ENCODE measurements at regions not wholly inside any gene's neighbourhood (a gene's known extent, or its start where the extent isn't known, plus 50 kb on each side); places are given as distances from the start of the nearest gene placed in this dataset.

DNA sequence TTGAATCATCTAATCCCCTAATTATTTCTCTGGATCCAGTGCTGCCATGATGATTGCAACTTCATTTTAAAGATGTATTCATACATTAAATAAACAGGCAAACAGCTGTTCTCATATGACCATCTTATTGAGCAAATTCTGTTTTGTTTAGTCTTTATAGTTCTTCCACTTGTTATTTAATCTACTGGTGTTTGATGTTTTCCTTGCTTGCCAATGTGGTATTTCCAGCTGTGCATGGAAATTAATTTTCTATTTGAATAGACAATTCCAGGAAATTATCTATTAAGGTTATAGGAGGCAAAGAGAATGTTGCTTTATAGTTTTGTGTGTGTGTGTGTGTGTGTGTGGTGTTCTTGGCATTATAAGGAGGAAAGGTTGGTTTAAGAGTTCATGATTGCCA is 167.0 kb upstream of the PRPS1L1 start:
- H3K4me3 ChIP-seq = no peak overlapping the region
- no peaks in the 10 kb centered on the region for H3K36me3 ChIP-seq
- no peak overlapping the region for H3K27ac ChIP-seq
- intact Hi-C loops (cut with DNase I; ENCODE audit: low total_unique reads) = no loop called here
- H3K27me3 ChIP-seq = no peaks in the 10 kb centered on the region
- DNase-seq = no peak
- TF ChIP-seq, protein P1, sequence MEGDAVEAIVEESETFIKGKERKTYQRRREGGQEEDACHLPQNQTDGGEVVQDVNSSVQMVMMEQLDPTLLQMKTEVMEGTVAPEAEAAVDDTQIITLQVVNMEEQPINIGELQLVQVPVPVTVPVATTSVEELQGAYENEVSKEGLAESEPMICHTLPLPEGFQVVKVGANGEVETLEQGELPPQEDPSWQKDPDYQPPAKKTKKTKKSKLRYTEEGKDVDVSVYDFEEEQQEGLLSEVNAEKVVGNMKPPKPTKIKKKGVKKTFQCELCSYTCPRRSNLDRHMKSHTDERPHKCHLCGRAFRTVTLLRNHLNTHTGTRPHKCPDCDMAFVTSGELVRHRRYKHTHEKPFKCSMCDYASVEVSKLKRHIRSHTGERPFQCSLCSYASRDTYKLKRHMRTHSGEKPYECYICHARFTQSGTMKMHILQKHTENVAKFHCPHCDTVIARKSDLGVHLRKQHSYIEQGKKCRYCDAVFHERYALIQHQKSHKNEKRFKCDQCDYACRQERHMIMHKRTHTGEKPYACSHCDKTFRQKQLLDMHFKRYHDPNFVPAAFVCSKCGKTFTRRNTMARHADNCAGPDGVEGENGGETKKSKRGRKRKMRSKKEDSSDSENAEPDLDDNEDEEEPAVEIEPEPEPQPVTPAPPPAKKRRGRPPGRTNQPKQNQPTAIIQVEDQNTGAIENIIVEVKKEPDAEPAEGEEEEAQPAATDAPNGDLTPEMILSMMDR (IDR thresholded peaks at IDR 0.05) = no peak
- H3K9me3 ChIP-seq = no peaks in the 10 kb centered on the region
- H3K4me1 ChIP-seq = no peaks in the 10 kb centered on the region

DNA sequence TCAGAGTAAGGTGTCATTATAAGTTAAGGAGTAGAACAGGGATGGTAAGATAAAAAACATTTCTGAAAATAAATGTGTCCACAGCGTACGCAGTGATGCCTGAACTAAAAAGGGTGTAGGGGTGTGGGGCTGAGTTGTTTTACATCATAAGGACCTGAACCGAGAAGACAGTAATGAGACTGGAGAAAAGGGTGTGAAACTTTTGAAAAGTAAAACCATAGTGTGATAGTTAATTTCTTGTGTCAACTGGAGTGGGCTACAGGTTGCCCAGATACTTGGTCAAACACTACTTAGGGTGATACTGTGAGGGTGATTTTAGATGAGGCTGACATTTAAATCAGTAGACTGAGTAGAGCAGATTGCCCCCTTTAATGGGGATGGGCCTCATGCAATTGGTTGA is 169.0 kb upstream of the PRPS1L1 start:
- intact Hi-C loops (cut with DNase I; ENCODE audit: low total_unique reads) = no loop called here
- TF ChIP-seq, protein P1 (IDR thresholded peaks at IDR 0.05) = no peak
- TF ChIP-seq POLR2A (IDR thresholded peaks at IDR 0.05) = no peak
- no peaks in the 10 kb centered on the region for H3K27me3 ChIP-seq
- H3K36me3 ChIP-seq = no peaks in the 10 kb centered on the region
- H3K27ac ChIP-seq = no peak overlapping the region
- H3K4me3 ChIP-seq = no peak overlapping the region
- no peak for DNase-seq
- no peaks in the 10 kb centered on the region for H3K9me3 ChIP-seq
- H3K4me1 ChIP-seq = no peaks in the 10 kb centered on the region

DNA sequence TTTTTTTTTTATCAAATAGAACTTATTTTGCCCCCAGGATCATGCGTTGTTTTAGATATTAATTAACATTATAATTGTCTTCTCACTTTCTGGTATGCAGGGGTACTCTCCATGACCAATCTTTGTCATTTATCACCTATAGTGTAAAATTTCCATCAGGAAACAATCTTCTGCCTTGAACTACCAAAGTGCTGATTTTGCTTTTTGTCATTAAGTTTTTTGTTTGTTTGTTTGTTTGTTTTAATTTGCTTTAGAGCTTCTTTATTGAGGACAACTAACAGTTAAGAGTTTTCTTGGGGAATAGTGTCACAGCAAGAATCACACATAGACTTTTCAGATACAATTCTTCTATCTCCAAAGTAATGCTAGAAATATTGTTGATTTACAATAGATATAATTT is 171.2 kb upstream of the PRPS1L1 start:
- no peak overlapping the region for H3K27ac ChIP-seq
- DNase-seq = no peak
- intact Hi-C loops (cut with DNase I; ENCODE audit: low total_unique reads) = no loop called here
- no peaks in the 10 kb centered on the region for H3K27me3 ChIP-seq
- H3K4me3 ChIP-seq = no peak overlapping the region
- no peak for TF ChIP-seq POLR2A (IDR thresholded peaks at IDR 0.05)
- TF ChIP-seq, protein P1 (IDR thresholded peaks at IDR 0.05) = no peak
- H3K36me3 ChIP-seq = no peaks in the 10 kb centered on the region
- H3K4me1 ChIP-seq = no peaks in the 10 kb centered on the region
- no peaks in the 10 kb centered on the region for H3K9me3 ChIP-seq

DNA sequence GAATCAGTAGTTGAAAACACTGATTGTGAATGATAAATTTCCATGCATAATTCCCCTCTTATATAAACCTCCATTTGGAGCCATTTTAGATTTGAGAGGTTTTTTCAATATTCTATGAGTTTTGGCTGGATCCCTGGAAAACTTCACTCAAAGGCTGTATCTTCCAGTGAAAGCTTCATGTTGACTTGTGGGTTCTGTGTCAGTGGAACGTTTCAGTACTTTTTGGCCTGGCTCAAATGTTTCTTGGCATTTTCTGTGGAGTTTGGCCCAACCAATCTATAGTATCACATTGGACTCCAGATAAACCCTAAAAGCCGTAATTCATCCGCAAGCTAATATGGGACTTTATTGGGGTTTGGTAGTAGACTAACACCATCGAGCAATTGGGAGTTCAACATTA is 172.6 kb upstream of the PRPS1L1 start:
- H3K9me3 ChIP-seq = no peaks in the 10 kb centered on the region
- H3K4me1 ChIP-seq = no peaks in the 10 kb centered on the region
- H3K27ac ChIP-seq = peak overlapping the region; percentile 56 to 64
- intact Hi-C loops (cut with DNase I; ENCODE audit: low total_unique reads) = no loop called here
- H3K27me3 ChIP-seq = no peaks in the 10 kb centered on the region
- no peaks in the 10 kb centered on the region for H3K36me3 ChIP-seq
- DNase-seq = no peak
- no peak overlapping the region for H3K4me3 ChIP-seq
- no peak for TF ChIP-seq POLR2A (IDR thresholded peaks at IDR 0.05)
- TF ChIP-seq, protein P1 (IDR thresholded peaks at IDR 0.05) = no peak

DNA sequence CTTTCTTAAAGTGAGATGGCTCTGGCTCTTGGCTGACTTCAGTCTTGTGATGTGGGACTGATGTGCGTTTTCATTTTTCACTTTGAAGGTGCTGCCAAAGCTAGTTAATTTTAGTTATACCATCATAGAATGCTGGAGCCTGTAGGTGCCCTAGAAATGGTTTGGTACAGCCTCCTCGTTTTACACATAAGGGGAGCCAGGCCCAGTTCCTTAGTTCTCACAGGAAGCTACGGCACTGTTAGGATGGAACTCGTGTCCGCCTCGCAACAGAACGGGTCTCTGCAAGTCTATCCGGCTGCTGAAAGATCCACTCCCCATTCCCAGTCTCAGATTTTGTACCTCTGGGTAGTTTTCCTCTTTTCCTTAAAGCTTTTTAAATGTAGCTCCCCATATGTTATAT is 173.2 kb upstream of the PRPS1L1 start:
- H3K4me3 ChIP-seq = no peak overlapping the region
- peak overlapping the region; percentile 56 to 64 for H3K27ac ChIP-seq
- TF ChIP-seq, protein P1 (IDR thresholded peaks at IDR 0.05) = no peak
- TF ChIP-seq POLR2A (IDR thresholded peaks at IDR 0.05) = no peak
- intact Hi-C loops (cut with DNase I; ENCODE audit: low total_unique reads) = no loop called here
- DNase-seq = peak in 1 of 2 donors; percentile 26
- H3K4me1 ChIP-seq = no peaks in the 10 kb centered on the region
- no peaks in the 10 kb centered on the region for H3K36me3 ChIP-seq
- no peaks in the 10 kb centered on the region for H3K9me3 ChIP-seq
- H3K27me3 ChIP-seq = no peaks in the 10 kb centered on the region
